CD4-positive, alpha-beta T cell treated with Interleukin-6 at 100 ng/mL for 8 hours (primary cell): ENCODE measurements at regions not wholly inside any gene's neighbourhood (a gene's known extent, or its start where the extent isn't known, plus 50 kb on each side); places are given as distances from the start of the nearest gene placed in this dataset.
A peak's percentile ranks its signal among the peaks of the same experiment; 100 is the strongest.

Source experiments
- DNase-seq: peaks from one replicate; pipeline ENCODE4 v3.0.0-alpha.2; 2020; ENCODE audit warnings: mixed read lengths, low spot score

DNA sequence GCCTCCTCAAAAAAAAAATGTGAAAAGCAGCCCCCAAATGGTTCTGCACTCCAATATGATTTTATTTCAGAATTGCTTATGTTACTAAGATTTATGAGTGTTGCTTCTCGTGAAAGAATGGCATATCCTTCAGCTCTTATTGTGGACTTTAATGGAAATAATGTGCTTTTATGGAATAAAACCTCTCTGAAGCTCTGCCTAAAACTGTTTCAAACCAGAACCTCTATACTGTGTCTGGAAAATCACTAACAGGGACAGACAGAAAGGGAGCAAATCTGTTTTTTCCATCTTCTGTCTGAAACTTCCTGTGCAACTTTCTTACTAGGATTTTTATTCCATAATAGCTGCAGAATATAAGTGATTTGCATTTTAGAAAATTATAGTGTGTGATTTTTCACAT lies 493.1 kb downstream of the ANKRD50 start:
- no peak for DNase-seq

DNA sequence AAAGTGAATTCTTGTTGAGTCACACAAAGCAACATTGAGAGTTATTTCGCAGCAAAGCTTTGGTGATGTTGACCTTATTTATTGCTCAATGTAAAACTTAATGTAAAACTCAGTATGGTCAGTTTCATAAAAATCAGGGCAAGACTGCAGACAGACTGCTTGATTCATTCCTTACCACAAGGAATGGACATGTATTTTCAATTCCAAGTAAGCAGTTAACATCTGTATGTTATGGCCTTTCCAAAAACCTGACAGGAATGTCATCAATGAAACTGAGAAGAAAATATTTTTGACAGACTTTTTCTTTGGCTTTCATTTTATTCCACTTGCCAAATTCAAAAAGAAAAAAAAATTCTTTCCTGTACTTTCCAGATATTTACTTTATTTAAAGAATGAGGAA lies 488.3 kb downstream of the ANKRD50 start:
- DNase-seq = no peak

DNA sequence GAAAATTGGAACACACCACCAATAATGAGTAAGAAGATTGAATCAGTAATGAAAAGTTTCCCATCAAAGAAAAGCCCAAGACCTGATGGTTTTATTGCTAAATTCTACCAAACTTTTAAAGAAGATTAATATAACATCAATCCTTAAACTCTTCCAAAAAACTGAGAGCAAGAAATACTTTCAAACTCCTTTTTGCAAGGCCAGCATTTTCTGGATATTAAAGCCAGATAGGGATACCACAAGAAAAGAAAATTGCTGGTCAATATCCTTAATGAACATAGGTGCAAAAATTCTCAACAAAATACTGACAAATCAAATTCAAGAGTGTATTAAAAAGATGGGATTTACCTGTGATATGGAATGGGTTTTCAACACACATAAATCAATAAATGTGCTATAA lies 484.6 kb downstream of the ANKRD50 start:
- DNase-seq = no peak

DNA sequence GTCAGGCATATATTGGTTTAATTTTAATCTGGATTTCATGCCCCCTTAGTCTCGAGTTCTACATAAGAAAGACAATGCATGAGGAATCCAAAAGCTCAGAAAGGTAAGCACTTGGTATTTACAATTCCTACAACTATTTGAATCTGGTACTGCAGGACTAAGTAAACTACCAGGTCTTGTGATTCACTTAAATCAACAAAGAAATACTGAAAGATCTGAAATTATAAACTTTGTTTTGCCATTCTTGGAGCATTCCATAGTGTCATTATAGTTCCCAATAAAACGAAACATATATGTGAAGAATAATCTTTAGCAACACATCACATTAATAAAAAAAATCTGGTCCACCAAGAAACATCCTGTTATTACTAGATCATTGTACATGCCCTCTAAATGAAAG lies 482.3 kb downstream of the ANKRD50 start:
- no peak for DNase-seq

DNA sequence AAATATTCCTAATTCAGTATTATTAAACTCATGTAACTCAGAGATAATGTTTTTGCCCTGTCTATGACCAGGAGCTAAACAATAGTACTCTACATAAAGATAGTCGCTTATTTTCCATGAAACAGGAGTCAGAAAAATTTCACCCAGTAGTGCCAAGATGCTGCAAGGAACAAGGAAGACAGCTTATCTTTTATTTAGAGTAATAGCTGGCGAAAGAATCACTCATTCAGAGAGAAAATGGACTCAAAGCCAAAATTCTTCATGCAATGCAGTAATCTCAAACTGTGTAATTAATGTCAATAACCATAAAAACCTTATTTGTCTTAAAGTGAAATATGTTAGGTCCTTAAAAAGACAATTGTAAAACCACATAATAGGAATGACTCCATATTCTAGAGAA lies 477.8 kb downstream of the ANKRD50 start:
- no peak for DNase-seq

DNA sequence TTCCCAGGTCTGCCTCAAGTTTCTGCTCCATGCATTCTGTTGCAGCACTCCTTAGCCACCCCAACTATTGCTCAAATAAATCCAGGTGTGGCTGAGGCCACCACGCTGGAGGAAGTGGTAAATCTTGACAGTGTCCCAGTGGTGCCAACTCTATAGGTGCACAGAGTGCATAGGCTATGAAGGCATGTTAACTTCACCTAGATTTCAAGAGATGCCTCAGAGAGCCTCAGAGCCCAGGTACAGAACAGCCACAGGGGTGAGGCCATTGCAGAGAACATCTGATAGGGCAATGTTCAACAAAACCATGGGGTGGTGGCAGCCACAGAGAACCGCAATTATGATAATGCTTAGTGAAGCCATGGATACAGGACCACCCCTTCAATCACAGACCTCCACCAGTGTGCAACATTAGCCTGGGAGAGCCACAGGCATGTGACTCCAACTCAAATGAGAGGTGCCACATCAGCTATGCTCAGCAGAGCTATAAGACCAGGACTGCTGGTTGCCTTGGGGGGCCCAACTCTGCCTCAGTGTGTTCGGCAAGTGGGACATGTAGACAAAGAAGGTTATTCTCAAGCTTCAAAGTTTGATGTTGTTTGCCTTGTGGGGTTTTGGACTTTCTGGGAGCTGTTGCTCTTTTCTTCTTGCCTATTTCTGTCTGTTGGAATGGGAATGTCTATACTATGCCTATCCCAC lies 468.7 kb downstream of the ANKRD50 start:
- DNase-seq = no peak

DNA sequence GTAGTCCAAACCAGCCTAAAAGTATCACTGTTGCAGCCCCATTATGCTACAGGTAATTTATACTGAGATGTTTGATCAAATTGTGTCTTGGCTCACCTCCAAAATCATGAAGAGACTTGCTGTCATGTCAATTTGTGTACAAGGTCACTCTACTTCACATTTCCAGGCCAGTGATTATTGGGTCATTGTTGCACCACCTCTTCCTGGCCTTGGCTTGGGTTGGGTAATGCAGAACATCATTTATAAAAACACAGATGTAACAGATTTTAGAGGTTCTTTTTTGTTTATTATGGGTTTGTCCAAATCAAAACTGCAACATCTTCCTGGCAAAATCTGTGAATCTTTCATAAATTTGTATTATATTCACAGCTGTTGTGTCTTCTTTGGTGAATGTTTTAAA lies 459.5 kb downstream of the ANKRD50 start:
- DNase-seq = no peak

DNA sequence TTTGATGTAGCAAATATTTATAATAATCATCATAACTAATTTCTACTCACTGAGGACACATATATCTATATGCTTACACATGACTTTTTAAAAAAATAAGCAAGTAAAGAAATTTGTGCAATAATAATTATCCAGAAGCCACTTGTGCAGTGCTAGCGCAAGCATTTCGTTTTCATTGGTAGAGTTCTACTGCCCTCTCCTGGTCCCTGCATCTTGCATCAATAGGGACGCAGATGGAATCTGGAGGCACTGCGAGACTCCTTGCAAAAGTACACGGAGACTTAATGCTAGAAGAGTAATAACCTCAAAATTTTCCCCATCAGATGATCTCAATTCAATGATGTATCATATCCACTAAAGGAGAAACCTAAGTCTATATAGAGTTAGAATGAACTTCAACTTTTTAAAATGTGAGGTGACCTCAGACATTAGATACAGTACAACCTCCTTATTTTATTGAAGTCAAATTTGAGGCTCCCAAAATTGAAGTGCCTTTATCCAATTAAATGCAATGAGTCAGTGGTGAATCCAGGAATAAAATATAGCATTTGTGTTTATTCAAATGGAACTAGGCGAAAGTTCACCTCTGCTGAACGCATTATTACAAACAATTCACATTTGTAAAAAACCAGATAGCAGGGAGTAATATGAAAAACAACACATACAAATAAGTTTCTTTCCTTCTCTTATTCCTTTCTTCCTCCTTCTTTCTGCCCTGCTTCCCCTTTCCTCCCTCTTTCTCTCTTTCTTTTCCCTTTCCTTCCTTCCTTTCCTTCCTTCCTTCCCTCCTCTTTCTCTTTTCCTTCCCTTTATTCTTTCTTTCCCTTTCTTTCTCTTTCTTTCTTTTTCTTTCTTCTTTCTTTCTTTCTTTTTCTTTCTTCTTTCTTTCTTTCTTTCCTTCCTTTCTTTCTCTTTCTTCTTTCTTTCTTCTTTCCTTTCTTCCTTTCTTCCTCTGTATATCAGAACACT lies 450.0 kb downstream of the ANKRD50 start:
- DNase-seq = peak; percentile 16

DNA sequence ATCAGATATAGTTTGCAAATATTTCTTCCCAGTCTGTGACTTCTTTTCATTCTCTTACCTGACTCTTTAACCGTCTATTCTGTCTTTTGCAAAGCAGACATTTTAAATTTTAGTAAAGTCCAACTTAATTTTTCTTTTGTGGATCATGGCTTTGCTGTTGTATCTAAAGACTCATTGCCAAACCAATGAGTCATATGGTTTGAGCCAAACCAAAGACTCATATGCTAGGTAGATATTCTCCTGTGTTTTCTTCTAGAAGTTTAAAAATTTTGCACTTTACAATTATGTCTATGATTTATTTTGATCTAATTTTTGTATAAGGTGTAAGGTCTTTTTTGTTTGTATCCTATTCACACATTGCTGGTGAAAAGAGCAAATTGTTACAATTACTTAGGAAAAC lies 446.8 kb downstream of the ANKRD50 start:
- DNase-seq = no peak

DNA sequence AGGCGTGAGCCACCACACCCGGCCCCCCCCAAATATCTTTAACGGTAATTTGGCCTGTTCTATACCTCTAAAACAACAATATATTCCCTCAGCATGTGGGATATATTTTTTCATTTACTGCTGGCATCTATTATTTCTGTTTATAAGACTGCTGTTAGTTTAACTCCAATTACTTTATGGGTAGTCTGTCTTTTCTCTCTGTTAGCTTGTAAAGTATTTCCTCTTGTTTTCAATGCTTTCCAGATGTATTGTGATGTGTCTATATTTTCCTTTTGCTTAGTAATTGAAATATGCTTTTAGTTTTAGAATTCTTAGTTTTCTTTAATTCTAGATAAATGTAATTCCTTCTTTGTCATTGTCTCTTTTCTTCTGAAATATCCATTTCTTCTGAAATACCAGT lies 445.8 kb downstream of the ANKRD50 start:
- DNase-seq = no peak

DNA sequence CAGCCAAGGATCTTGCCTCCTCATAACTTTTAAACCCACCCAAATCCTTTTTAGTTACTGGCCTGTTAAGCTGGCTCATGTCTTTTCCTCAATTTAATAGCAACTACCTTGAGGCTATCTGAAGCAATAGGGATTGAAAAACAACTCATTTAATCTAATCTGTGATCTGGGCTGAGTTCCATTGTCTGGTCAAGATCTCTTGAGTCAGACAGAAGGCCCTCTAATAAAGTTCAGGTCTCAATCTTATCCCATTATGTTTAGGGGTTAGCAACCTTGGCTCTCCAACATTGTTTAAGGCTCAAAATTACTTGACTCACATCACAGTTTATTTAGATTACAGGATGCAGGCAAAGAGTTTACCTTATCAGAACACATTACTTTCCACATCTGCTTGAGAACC lies 436.1 kb downstream of the ANKRD50 start:
- DNase-seq = no peak

DNA sequence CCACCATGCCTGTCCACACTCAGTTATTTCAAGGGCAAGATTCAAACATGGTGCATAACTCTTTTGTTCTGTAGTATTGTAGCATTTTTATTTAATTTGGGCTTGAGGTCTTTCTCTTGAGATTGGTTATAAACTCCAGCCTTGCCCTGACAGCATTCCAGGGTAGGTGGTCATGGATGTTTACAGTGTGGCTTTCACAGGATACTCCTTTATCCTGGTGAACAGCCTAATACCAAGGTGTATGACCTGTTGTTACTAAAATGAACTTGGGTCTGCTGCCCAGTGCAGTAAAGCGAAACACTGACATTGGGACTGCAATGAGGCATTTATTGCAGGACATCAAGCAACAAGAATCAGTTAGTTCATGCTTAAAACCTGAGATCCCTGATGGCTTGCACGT lies 434.8 kb downstream of the ANKRD50 start:
- no peak for DNase-seq

DNA sequence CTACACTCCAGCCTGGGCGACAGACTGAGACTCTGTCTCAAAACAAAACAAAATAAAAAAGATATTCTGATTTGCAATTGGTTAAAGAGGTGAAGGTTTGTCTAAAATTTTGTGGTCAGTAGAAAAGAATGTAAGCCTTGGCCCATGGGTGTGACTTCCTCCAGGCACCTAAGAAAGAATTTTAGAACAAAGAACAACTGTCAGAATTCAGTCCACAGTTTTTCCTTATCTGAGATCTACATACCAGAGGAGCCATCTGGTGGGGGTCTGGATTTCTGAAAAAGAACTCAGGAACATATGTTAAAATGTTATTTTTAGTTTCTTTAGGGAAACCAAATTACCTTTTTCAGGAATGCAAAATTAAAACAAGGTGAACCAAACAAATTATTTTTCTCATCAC lies 434.1 kb downstream of the ANKRD50 start:
- DNase-seq = no peak

DNA sequence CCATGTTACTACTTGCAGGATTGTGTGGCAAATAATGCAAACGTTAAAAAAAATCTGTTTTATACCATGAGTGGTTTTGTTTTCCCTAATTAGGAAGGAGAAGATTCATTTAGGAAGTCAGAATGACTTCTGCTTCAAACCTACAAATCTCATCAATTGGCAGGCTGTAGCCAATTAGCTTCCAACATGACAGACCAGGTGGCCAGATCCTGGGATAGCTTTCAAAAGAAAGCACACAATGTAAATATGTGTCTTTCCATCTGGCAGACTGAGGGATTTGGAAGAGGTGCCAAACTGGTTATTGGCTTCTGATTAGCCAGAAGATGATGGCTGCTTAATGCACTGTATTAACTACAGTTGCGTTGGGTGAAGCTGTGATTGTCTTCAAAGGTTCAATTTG lies 432.8 kb downstream of the ANKRD50 start:
- DNase-seq = no peak

DNA sequence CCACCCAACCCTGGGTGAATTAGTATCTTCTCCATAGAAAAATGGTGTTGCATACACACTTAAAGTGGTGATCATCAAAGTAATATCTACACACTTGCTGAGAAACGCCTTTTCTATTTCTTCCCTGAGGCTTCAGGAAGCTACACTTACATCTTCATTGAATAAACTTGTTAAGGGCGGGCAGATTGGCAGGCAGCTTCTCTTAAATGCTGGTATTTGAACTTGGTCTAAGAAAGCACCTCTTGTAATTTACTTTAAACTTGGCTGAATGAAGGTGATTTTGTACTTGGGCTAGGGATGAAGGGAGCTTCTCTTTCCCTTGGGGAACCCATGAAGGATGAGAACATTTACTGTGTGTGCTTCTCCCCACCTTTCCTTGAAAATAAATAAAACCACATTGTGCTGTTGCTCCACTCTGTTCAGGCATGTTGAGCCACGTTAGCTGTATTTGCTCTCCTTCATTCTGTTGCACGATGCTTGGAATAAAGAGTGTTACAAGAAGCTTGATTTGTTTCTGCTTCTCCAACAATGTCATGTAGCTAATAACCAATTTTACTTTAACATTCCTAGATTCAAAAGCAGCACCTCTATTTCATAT lies 430.1 kb downstream of the ANKRD50 start:
- no peak for DNase-seq

DNA sequence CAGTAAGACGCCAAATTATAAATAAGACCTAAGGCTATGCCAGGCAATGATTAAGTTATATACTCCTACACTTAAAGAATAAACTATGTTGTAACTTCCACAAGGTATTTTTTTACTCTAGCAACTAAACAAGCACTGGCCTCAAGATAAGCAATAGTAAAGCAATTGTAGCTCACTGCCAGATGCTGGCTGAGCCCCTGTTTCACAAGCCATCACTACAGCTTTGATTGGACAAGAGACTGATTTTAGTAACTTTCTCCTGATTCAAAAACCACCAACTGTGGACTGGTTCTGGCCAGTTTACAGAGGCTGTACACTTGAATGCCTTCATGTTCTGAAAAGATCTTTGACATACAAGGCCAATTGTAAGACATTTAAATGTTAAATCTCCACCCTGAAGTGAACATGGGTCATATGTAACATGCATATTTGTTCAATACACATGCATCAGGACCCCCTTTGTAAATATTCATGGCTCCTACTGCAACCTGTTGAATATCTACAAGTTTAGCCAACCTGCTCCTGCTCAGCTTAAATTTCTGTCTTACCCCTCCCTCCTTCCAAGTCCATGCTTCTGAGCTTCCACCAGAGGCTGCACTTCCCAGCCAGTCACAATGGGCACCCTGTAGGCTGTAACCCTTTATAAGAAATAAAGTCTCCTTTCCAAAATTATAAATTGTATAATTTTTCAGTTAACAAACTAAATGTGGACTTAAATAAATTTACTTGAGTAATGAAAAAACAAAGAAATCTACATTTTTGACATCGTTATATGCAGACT lies 423.6 kb downstream of the ANKRD50 start:
- DNase-seq = no peak

DNA sequence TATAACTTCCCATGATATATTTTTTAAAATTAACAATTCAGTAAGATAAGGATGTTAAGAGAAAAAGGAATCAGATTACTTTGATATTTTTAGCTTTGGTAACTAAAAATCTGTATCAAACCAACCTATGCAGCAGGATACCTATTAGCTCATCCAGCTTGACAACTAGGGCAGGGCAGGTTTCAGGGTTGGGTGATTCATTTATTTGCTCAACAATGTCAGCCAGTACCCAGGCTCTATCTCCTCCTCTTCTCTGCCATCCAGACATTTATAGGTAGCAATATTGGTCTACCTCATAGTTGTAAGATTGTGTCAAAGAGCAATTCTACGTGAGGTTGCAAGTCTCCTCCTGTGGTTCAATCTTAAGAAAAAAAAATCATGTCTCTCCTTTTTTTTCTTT lies 421.9 kb downstream of the ANKRD50 start:
- DNase-seq = no peak

DNA sequence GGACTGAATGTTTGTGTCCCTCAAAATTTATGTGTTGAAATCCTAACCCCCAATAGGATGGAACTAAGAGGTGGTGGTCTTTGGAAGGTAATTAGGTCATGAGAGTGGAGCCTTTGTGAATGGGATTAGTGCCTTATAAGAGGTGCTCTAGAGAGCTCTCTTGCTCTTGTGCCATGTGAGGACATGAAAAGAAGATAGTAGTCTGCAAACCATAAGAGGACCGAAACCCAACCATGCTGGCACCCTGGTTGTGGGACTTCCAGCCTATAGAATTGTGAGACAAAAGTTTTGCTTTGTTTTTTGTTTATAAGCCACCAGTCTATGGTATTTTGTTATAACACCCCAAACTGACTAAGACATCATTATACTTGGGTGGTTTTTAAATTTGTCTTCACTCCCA lies 417.1 kb downstream of the ANKRD50 start:
- no peak for DNase-seq

DNA sequence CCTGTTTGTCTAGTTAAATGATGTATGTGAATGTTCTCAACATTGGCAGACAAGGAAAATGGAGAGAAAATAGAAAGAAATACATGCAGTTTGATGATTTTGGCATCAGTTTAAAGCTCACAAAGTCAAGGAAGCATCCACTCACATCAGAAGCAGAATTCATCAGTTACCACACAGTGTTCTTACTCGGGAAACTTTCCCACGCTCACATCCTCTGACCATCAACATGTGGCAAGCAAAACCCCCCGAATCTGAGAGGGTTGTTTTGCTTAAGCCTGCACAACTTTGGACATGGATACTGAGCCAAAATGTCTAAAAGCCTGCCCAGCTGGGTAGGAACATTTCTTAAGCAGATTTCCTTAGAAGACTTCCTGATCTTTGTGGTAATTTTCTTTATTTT lies 407.6 kb downstream of the ANKRD50 start:
- DNase-seq = no peak

DNA sequence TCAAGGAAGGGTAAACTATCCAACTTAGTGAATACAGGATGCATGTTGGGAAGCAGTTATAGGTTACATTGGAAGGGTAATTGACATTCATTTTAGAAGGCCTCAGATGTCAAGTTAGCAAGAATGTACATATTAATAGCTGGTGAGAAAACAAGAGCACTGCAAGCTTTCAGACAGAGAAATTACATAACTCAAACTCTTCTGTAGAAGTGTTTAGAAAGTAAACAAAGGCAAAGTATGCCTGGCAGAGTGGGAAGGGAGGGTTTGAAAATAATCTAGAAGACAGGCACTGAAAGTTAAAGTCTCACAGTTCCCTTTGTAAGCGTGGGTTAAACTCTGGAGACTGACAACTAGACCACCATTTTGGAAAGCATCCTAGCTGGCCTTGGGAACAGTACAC lies 406.2 kb downstream of the ANKRD50 start:
- DNase-seq = no peak

DNA sequence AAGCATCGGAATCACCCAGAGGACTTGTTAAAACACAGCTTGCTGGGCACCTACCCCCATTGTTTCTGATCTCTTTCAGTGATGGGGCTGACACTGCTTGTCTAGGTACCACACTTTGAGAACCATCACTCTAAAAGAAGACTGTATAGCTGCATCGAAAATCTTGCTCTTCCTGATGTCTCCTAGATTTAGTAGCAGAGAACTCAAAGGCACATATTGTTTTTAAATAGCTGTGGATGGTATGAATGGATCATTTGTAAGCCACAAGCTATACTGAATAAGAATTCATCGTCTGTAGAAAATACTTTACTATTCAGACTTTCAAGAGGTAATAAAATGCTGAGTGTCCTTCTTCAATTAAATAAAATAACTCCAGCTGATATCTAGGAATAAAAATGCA lies 405.4 kb downstream of the ANKRD50 start:
- DNase-seq = no peak

DNA sequence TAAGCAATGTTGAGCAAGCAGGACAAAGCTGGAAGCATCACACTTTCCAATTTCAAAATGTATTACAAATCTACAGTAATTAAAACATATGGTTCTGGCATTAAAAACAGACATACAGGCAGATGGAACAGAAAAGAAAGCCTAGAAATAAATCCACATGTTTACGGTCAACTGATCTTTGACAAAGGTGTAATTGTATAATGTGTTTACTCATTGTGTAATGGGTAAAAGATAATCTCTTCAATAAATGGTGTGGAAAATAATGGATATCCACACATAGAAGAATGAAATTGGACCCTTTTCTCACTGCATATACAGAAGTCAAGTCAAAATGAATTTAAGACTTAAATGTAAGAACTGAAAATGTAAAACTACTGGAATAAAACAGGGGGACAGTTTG lies 394.2 kb downstream of the ANKRD50 start:
- no peak for DNase-seq
